GM21515 (cell line): ENCODE measurements at regions not wholly inside any gene's neighbourhood (a gene's known extent, or its start where the extent isn't known, plus 50 kb on each side); places are given as distances from the start of the nearest gene placed in this dataset.
A peak's percentile ranks its signal among the peaks of the same experiment; 100 is the strongest.

Experiments used
- ATAC-seq: cut with Tn5 transposase; IDR thresholded peaks from one replicate; pipeline ENCODE4 v1.9.1; 2021; ENCODE audit not compliant: unreplicated experiment

- no peak for ATAC-seq
Measured at GRCh38 chr12:89020689-89021088, 331.6 kb downstream of the DUSP6 start.

GRCh38 chr12:89020121-89020480 is 332.2 kb downstream of the DUSP6 start:
- ATAC-seq = no peak

GRCh38 chr12:89019439-89020120 is 332.7 kb downstream of the DUSP6 start:
- ATAC-seq = peak; percentile 97

GRCh38 chr12:89016970-89017778 is 335.1 kb downstream of the DUSP6 start:
- ATAC-seq = no peak

- ATAC-seq = no peak
Measured at GRCh38 chr12:89015419-89015818, 336.9 kb downstream of the DUSP6 start.

- no peak for ATAC-seq
Measured at GRCh38 chr12:88998421-88998820, 353.9 kb downstream of the DUSP6 start.

- ATAC-seq = no peak
Measured at GRCh38 chr12:88996200-88996788, 356.0 kb downstream of the DUSP6 start.

GRCh38 chr12:88994971-88995370 is 357.3 kb downstream of the DUSP6 start:
- ATAC-seq = no peak

GRCh38 chr12:88994537-88994936 is 357.8 kb downstream of the DUSP6 start:
- no peak for ATAC-seq

- no peak for ATAC-seq
Measured at GRCh38 chr12:88993651-88994050, 358.6 kb downstream of the DUSP6 start.

GRCh38 chr12:88986056-88986455 is 366.2 kb downstream of the DUSP6 start:
- ATAC-seq = no peak

- no peak for ATAC-seq
Measured at GRCh38 chr12:88985631-88986030, 366.7 kb downstream of the DUSP6 start.

GRCh38 chr12:88985011-88985410 is 367.3 kb downstream of the DUSP6 start:
- ATAC-seq = no peak

GRCh38 chr12:88982694-88983093 is 369.6 kb downstream of the DUSP6 start:
- no peak for ATAC-seq

GRCh38 chr12:88977115-88977514 is 375.2 kb downstream of the DUSP6 start:
- no peak for ATAC-seq

GRCh38 chr12:88973998-88974397 is 378.3 kb downstream of the DUSP6 start:
- no peak for ATAC-seq

- ATAC-seq = no peak
Measured at GRCh38 chr12:88970740-88971139, 381.6 kb downstream of the DUSP6 start.

- no peak for ATAC-seq
Measured at GRCh38 chr12:88969127-88969526, 383.2 kb downstream of the DUSP6 start.

GRCh38 chr12:88960213-88960878 is 380.1 kb upstream of the KITLG start:
- ATAC-seq = no peak

- no peak for ATAC-seq
Measured at GRCh38 chr12:88958946-88959345, 378.7 kb upstream of the KITLG start.

- ATAC-seq = no peak
Measured at GRCh38 chr12:88958153-88958552, 377.9 kb upstream of the KITLG start.

- no peak for ATAC-seq
Measured at GRCh38 chr12:88957358-88957757, 377.1 kb upstream of the KITLG start.
